ENCODE measurements at regions not wholly inside any gene's neighbourhood (a gene's known extent, or its start where the extent isn't known, plus 50 kb on each side); places are given as distances from the start of the nearest gene placed in this dataset.
"Not testable (repeated sequence)": the region's sequence is repeated elsewhere in the genome, so short reads cannot be mapped to it uniquely, and the experiment has no call there.

- not testable (repeated sequence) for DNase-seq (ENCODE audit: low read depth)
These were observed 277.8 kb upstream of the ARHGAP42 start for GRCh38 chr11:100409267-100409666.

DNA sequence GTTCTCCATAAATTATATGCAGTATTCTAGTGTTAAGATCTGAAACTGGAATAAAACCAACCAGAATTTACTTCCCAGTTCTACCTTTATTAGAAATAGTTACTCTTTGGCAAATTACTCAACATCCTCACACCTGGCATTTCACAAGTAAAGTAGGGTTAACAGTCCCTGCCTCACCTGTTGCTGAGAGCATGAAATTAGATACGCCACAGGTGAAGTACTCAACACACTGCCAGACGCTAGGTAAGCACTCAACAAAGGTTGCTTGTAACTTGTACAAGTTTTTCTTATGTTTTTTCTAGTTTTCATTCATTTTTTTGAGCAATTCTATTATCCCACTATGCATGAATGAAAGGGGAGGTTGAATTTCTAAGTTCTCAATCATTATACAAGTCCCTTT lies 267.6 kb upstream of the ARHGAP42 start:
- no peak for DNase-seq (ENCODE audit: low read depth)

DNA sequence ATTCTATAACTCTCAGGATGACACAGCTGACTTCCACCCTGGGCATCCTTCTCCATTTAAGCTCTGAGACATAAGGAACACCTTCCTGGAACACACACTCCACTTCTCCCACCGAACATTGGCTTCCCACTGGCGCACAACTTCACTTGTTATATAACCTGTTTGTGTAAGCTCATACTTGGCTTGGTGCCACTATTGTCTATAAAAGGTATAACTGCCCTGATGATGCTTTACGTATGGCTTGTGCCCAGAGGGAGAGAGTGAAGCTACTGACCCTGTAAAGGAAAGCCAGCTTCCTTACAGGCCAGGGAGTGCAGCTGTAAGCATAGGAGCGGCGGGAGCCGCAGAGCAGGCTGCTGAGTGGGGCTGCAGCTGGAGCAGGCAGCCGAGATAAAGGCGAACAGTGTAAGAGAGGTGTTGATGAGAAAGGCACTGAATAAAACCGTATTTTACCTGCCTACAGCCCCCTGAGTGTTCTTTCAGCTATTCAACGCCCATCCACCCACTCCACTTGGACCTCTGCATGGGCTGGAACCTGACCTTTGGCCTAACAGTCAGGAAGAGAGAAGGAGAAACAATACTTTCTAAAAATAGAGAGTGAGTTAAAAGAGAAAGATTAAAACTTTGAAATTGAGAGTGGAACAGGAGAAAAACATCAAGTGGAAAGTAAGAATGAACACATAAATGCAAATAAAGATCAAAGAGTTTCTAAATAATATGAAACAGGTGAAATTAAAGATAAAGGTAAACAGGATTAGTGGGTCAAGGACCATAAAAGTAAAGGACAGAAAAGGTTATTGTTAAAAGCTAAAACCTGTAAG lies 252.1 kb upstream of the ARHGAP42 start:
- DNase-seq (ENCODE audit: low read depth): no peak

GRCh38 chr11:100438376-100438775 lies 248.7 kb upstream of the ARHGAP42 start:
- no peak for DNase-seq (ENCODE audit: low read depth)

GRCh38 chr11:100441086-100441485 lies 246.0 kb upstream of the ARHGAP42 start:
- no peak for DNase-seq (ENCODE audit: low read depth)

GRCh38 chr11:100442017-100442416 lies 245.1 kb upstream of the ARHGAP42 start:
- no peak for DNase-seq (ENCODE audit: low read depth)

- peak; percentile 79 for DNase-seq (ENCODE audit: low read depth)
These were observed 241.8 kb upstream of the ARHGAP42 start for GRCh38 chr11:100445231-100445735.

DNA sequence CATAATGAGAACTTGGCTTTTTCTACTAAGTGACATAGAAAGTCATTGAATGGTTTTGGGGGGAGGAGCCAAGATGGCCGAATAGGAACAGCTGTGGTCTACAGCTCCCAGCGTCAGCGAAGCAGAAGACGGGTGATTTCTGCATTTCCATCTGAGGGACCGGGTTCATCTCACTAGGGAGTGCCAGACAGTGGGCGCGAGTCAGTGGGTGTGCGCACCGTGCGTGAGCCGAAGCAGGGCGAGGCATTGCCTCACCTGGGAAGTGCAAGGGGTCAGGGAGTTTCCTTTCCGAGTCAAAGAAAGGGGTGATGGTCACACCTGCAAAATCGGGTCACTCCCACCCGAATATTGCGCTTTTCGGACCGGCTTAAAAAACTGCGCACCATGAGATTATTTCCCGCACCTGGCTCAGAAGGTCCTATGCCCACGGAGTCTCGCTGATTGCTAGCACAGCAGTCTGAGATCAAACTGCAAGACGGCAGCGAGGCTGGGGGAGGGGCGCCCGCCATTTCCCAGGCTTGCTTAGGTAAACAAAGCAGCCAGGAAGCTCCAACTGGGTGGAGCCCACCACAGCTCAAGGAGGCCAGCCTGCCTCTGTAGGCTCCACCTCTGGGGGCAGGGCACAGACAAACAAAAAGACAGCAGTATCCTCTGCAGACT lies 235.2 kb upstream of the ARHGAP42 start:
- DNase-seq (ENCODE audit: low read depth): not testable (repeated sequence)

- no peak for DNase-seq (ENCODE audit: low read depth)
These were observed 227.3 kb upstream of the ARHGAP42 start for GRCh38 chr11:100459811-100460210.

GRCh38 chr11:100460426-100460825 lies 226.7 kb upstream of the ARHGAP42 start:
- no peak for DNase-seq (ENCODE audit: low read depth)

DNA sequence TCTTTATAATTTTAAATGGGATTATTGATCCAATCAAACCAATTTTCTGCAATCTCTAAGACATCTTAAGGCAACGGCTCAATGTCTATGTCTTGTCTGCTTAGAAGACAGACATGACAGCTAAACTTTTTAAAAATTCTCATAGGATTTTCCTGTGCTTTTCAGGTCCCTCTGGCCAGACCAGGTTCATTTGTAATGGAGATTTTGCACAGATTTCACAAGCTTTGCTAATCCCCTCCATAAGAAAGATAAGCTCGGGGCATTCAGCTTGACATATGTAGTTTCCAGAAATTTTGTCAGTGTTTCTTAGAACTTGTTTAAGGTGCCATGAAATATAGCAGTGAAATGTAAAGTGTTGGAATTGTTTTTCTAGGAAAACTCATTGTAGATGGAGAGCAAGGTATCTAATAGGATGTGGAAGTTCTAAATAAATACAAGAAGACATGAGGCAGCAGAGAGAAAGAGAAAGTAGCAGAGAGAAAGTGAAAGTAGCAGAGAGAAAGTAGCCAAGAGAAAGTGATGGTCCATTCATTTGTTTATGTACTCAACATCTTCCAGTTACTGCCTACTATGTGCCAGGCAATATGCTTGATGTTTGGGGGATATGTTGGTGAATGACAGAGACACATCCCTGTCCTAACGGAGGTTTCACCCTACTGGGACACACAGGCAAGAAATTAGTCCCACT lies 219.1 kb upstream of the ARHGAP42 start:
- peak; percentile 19 for DNase-seq (ENCODE audit: low read depth)

DNA sequence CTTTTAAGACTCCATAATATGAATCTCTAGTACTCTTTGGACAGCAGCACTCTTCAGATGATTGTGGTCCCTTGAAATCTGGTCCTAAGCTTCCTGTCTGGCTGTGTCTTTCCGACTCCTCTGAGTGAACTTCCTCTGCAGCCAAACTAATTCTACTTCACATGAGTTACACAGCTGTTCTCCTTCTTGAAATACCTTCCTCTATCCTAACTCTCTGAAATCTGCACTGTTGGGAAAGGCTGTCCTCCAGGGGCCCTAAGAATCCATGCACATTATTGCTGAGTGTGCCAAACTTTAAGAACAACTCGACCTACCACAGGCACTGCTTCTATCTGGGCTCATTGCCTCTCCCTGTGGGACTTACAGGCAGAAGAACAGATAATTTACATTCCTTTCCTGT lies 217.3 kb upstream of the ARHGAP42 start:
- DNase-seq (ENCODE audit: low read depth): no peak

GRCh38 chr11:100472727-100473389 lies 214.2 kb upstream of the ARHGAP42 start:
- DNase-seq (ENCODE audit: low read depth): no peak

DNA sequence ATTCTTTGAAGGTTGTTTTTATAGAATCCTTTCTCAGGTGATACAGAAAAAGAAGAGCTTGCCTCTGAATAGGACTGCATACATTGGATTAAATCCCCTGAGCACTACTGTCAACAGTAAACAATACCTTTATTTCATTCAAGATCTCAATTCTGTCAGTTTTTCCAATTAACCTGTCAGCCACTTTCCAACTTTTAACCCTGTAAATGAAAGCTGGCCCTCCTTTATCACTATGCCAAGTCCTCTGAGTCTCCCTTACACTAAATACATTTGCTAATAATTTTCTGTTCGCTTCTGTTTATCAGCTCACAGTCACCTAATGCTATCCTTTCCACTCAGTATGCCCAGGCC lies 213.7 kb upstream of the ARHGAP42 start:
- DNase-seq (ENCODE audit: low read depth): no peak

DNA sequence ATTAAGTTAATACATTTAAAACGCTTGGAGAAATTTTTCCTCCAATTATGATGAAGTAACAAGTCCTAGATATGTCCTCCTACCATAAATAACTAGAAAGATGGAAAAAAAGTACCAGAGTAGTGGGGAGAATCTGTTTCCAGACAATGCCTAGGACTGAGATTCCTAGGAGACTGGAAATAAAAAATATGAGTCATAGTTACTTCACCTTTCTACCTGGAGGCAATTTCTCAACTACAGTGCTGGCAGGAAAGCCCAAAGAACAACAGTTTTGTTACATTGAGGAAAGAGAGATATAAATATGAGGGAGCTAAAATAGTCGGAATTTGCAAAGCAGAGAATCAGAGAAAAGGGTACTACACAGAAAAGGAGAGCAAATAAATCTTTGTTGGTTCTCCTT lies 202.1 kb upstream of the ARHGAP42 start:
- peak; percentile 33 for DNase-seq (ENCODE audit: low read depth)

DNA sequence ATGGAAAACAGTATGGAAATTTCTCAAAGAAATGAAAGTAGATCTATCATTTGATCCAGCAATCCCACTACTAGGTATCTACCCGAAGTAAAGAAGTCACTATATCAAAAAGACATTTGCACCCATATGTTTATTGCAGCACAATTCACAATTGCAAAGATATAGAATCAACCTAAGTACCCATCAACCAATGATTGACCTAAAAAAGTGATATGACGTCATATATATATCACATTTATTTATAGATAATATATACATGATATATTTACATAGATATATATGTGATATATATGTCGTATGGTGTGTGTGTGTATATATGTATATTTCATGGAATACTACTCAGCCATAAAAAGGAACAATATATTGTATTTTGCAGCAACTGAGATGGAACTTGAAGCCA lies 188.3 kb upstream of the ARHGAP42 start:
- DNase-seq (ENCODE audit: low read depth): no peak

GRCh38 chr11:100501450-100501849 lies 185.6 kb upstream of the ARHGAP42 start:
- no peak for DNase-seq (ENCODE audit: low read depth)

DNA sequence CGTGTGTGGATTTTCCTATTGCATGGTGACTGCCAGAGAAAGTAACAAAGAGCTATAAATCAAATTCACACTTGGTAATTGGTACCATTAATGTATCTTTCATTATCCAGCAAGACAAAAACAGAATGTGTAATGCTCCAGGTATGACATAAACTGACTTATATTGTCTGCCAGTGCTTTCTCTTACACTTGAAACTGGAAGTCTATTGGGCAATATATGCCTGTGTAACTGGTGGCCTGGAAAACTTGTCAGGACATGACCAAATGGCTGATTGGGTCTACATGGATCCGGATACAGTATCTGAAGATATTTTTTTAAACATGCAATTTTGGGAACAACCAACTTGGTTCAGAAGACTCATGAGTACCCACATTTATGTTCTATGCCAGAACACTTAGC lies 174.6 kb upstream of the ARHGAP42 start:
- no peak for DNase-seq (ENCODE audit: low read depth)

GRCh38 chr11:100515087-100515486 lies 172.0 kb upstream of the ARHGAP42 start:
- DNase-seq (ENCODE audit: low read depth): peak; percentile 81

DNA sequence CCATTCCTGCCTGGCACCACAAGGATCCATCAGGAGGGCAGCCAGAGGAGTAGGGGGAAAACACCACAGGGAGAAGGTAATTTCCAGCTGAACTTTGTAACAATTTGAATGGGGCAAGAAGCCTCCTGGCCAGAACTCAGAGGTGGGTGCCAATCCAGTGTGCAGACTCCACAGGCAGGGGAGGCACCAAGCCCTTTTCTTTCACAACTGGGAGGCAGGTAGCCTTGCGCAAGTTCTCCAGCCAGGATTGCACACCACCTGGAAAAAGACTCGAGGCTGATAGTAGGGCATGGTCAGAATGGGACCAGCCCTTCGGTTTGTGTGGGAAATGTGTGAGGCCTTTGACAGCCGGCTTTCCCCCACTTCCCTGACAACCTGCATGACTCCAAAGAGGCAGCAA lies 161.9 kb upstream of the ARHGAP42 start:
- no peak for DNase-seq (ENCODE audit: low read depth)

- peak; percentile 3 for DNase-seq (ENCODE audit: low read depth)
These were observed 161.5 kb upstream of the ARHGAP42 start for GRCh38 chr11:100525635-100526034.

DNA sequence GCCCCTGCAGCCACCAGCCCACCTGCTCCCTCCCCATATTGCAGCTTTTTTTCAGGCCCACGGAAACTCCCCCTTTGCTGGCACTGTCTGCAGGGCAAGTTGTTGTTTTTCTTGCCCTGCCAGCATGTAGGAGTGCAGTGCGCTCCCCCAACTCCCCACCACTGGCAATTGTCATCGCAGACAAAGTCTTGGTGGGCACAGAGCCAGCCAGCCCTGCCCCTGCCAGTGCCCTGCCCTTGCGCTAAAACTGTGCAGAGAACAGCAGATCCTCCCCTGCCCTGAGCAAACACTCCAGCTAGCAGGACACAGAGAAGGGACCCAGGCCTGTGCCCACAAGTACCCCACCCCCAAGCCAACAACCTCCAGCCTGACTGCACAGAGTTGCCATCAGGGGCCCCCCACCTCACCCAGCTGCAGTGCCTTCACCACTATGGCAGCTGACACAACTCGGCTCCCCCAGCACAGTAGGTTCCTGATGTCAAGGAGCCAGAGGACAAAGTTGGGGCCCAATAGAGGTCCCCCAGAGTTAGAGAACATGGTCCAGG lies 158.1 kb upstream of the ARHGAP42 start:
- DNase-seq (ENCODE audit: low read depth): no peak
